GM12891 (cell line): ENCODE measurements at regions not wholly inside any gene's neighbourhood (a gene's known extent, or its start where the extent isn't known, plus 50 kb on each side); places are given as distances from the start of the nearest gene placed in this dataset.

ENCODE experiments used
- POLR2A ChIP-seq: IDR thresholded peaks from 2 replicates; pipeline ENCODE4 v1.6.1; 2011; ENCODE audit warnings: low read depth, low read length, control low read depth
- POLR2AphosphoS5 ChIP-seq: IDR thresholded peaks from 2 replicates; pipeline ENCODE4 v1.6.1; 2011; ENCODE audit warnings: low read depth, low read length, control low read depth
- TAF1 ChIP-seq: IDR thresholded peaks from 2 replicates; pipeline ENCODE4 v1.6.1; 2011; ENCODE audit warnings: low read depth, low read length, control low read depth

GRCh38 chr2:107634172-107634571, 192.5 kb upstream of the RGPD4 start:
- TF ChIP-seq POLR2AphosphoS5 (no peak), POLR2A (no peak), TAF1 (no peak)
